ENCODE measurements at regions not wholly inside any gene's neighbourhood (a gene's known extent, or its start where the extent isn't known, plus 50 kb on each side); places are given as distances from the start of the nearest gene placed in this dataset.

DNA sequence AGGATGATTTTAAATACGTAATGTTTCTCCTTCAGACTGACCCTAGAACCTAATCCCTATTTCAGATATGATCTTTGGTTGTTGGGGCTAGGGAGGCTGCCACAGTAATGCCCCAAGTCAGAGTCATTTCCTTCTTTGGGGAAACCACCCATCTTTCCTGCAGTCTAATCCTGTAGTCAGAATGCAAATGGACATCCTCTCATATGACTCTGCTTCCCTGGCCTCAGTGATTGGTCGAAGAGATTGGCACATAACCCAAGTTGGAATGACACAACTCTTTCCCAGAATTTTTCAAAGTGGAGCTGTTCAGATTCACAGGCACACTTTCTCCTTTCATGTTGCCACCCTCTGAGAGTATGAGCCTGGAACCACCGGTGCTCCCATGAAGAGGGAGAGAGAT is 58.8 kb upstream of the ZNF644 start (continued):
- TF ChIP-seq FOSL1 (IDR thresholded peaks at IDR 0.05; ENCODE audit: insufficient read depth, low read depth, low read length) (no peak), POLR2A (IDR thresholded peaks at IDR 0.05; ENCODE audit: control extremely low read depth in 1 of 2, low read depth in 2 of 2, low read length in 2 of 2) (no peak)

Measured in H1 (cell line).